ENCODE measurements at regions not wholly inside any gene's neighbourhood (a gene's known extent, or its start where the extent isn't known, plus 50 kb on each side); places are given as distances from the start of the nearest gene placed in this dataset.

GRCh38 chr5:32973646-32974045 lies 262.5 kb downstream of the NPR3 start (continued):
- TF ChIP-seq THRAP3 (IDR thresholded peaks at IDR 0.05; ENCODE audit: borderline replicate concordance) (no peak), KLF10 (CRISPR knock-in tag; IDR thresholded peaks at IDR 0.05) (no peak), FOXO4 (CRISPR knock-in tag; IDR thresholded peaks at IDR 0.05) (no peak), GATA2 (CRISPR knock-in tag; IDR thresholded peaks at IDR 0.05) (no peak), KDM4B (IDR thresholded peaks at IDR 0.05; ENCODE audit: borderline replicate concordance in 2 of 2, low read depth in 1 of 2) (no peak)

GRCh38 chr5:32975656-32976375 lies 264.7 kb downstream of the NPR3 start:
- FAIRE-seq, result no peak
- Histone ChIP-seq H3K9me1 (ENCODE audit: control insufficient read depth, insufficient read depth, low read length) (no peaks in the 10 kb centered on the region), H3K27me3 (ENCODE audit: control insufficient read depth in 2 of 2, insufficient read depth in 2 of 2, low read length in 2 of 2) (no peaks in the 10 kb centered on the region), H3K9me3 (replicated peaks; ENCODE audit: control insufficient read depth, insufficient read depth, low read depth, low read length) (no peaks in the 10 kb centered on the region), H3K4me3 (no peak overlapping the region), H4K20me1 (replicated peaks; ENCODE audit: control insufficient read depth, insufficient read depth, low read length) (no peaks in the 10 kb centered on the region), H3K36me3 (ENCODE audit: control insufficient read depth, insufficient read depth, low read length) (no peaks in the 10 kb centered on the region), H3K27ac (ENCODE audit: extremely low read depth, low read depth, low read length) (no peak overlapping the region), H3K4me2 (ENCODE audit: insufficient read depth, low read length) (no peak overlapping the region), H3K4me1 (replicated peaks in 1 of 2; ENCODE audit: control insufficient read depth in 2 of 2, insufficient read depth in 2 of 2, low read length in 2 of 2) (no peaks in the 10 kb centered on the region), H2AFZ (ENCODE audit: low read depth, low read length) (no peak overlapping the region), H3K9ac (ENCODE audit: insufficient read depth in 1 of 2, low read depth in 2 of 2, low read length in 2 of 2) (no peak overlapping the region), H3K79me2 (ENCODE audit: control insufficient read depth, insufficient read depth, low read length) (no peaks in the 10 kb centered on the region)
- in situ Hi-C loops (cut with MboI) (no loop called here), intact Hi-C loops (cut with micrococcal nuclease) (no loop called here)
- no peak for DNase-seq (ENCODE audit: extremely low read depth in 1 of 4, low spot score in 3 of 4)
- ChIA-PET POLR2A (no interaction called here), CTCF (ENCODE audit: low intra/inter-chr PET ratio) (no interaction called here)
- 0% methylated on average over 1 of the region's 1 CpG for WGBS (ENCODE audit: insufficient coverage, low coverage, missing lambda C conversion rate)
- no TSS peak for BruUV-seq (replicated peaks)
- no peak for ATAC-seq
- no peak for TF ChIP-seq NFXL1 (CRISPR knock-in tag; IDR thresholded peaks at IDR 0.05)
- no peak for TF ChIP-seq CBX1 (IDR thresholded peaks at IDR 0.05; ENCODE audit: low read depth)
- no peak for TF ChIP-seq NUFIP1 (IDR thresholded peaks at IDR 0.05; ENCODE audit: partially characterized antibody)
- no peak for TF ChIP-seq HSF4 (CRISPR knock-in tag; IDR thresholded peaks at IDR 0.05; ENCODE audit: borderline replicate concordance)
- no peak for TF ChIP-seq JUNB (CRISPR knock-in tag; conservative IDR thresholded peaks at IDR 0.05)
- TF ChIP-seq, protein P1, sequence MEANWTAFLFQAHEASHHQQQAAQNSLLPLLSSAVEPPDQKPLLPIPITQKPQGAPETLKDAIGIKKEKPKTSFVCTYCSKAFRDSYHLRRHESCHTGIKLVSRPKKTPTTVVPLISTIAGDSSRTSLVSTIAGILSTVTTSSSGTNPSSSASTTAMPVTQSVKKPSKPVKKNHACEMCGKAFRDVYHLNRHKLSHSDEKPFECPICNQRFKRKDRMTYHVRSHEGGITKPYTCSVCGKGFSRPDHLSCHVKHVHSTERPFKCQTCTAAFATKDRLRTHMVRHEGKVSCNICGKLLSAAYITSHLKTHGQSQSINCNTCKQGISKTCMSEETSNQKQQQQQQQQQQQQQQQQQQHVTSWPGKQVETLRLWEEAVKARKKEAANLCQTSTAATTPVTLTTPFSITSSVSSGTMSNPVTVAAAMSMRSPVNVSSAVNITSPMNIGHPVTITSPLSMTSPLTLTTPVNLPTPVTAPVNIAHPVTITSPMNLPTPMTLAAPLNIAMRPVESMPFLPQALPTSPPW (CRISPR knock-in tag; IDR thresholded peaks at IDR 0.05), result no peak
